K562 (cell line): ENCODE measurements at regions not wholly inside any gene's neighbourhood (a gene's known extent, or its start where the extent isn't known, plus 50 kb on each side); places are given as distances from the start of the nearest gene placed in this dataset.

Source experiments
- CSDE1 ChIP-seq, 2 experiments: fragments of 450-650 bp; IDR thresholded peaks; 2 replicates each; pipeline ENCODE4 v1.6.1; 2016; ENCODE audit warnings: mild to moderate bottlenecking in 1 of 2
- CTCF ChIP-seq, 3 experiments: IDR thresholded peaks in 2 of 3; conservative IDR thresholded peaks in 1 of 3; 2 replicates each; pipeline ENCODE4 v1.5.1; 2011 to 2012; ENCODE audit warnings: low read length in 3 of 3, mild to moderate bottlenecking in 3 of 3, control low read depth in 2 of 3, improper control_type of control experiment in 1 of 3, inconsistent platforms in 1 of 3, low read depth in 1 of 3, mixed read lengths in 1 of 3, moderate library complexity in 1 of 3; ENCODE audit not compliant: insufficient read depth in 2 of 3
- EZH2 ChIP-seq: IDR thresholded peaks from 2 replicates; pipeline ENCODE4 v1.6.1; 2012; ENCODE audit warnings: low read depth, mild to moderate bottlenecking, inconsistent platforms, low read length, borderline replicate concordance
- FOXK2 ChIP-seq, 2 experiments: fragments of 450-650 bp; IDR thresholded peaks in 1 of 2; conservative IDR thresholded peaks in 1 of 2; 2 replicates each; pipeline ENCODE4 v1.6.1; 2016; ENCODE audit warnings: low read depth in 2 of 2, mild to moderate bottlenecking in 1 of 2
- GABPA ChIP-seq: fragments of 200-800 bp; sonication (Bioruptor generic); conservative IDR thresholded peaks from 2 replicates; pipeline ENCODE4 v1.6.1; 2016; ENCODE audit warnings: low read depth, missing genetic modification characterization, missing compliant biosample characterization
- HNRNPLL ChIP-seq: fragments of 200-400 bp; formaldehyde crosslinking; IDR thresholded peaks from 2 replicates; pipeline ENCODE4 v1.6.1; 2017; ENCODE audit warnings: low read length, low read depth, mild to moderate bottlenecking; ENCODE audit not compliant: poor library complexity, severe bottlenecking
- MTF1 ChIP-seq: fragments of 250-450 bp; sonication (Bioruptor Pico); IDR thresholded peaks from 2 replicates; pipeline ENCODE4 v1.9.0; 2021; ENCODE audit warnings: moderate library complexity, mild to moderate bottlenecking, inconsistent platforms, borderline replicate concordance
- NR2C2 ChIP-seq, 2 experiments: fragments of 200-800 bp in 1 of 2; sonication (Bioruptor generic) in 1 of 2; sonication (generic) in 1 of 2; formaldehyde crosslinking in 1 of 2; IDR thresholded peaks; 2 replicates each; pipeline versions ENCODE4 v1.6.1 to v1.8.0; 2016 to 2022; ENCODE audit warnings: mild to moderate bottlenecking in 1 of 2, missing compliant biosample characterization in 1 of 2, missing genetic modification characterization in 1 of 2, missing genetic modification reagents in 1 of 2
- RCOR1 ChIP-seq, 2 experiments: IDR thresholded peaks; 2 replicates each; pipeline ENCODE4 v1.6.1; 2012; ENCODE audit warnings: low read depth in 2 of 2, low read length in 2 of 2, borderline replicate concordance in 1 of 2, improper control_type of control experiment in 1 of 2
- RERE ChIP-seq: sonication (generic); formaldehyde crosslinking; IDR thresholded peaks from 2 replicates; pipeline ENCODE4 v1.8.0; 2023; ENCODE audit warnings: missing genetic modification reagents, mild to moderate bottlenecking, borderline replicate concordance
- TARDBP ChIP-seq: fragments of 450-650 bp; IDR thresholded peaks from 2 replicates; pipeline ENCODE4 v1.6.1; 2016
- ZNF12 ChIP-seq: sonication (generic); formaldehyde crosslinking; IDR thresholded peaks from 2 replicates; pipeline ENCODE4 v1.4.0; 2020; ENCODE audit warnings: mild to moderate bottlenecking, missing genetic modification reagents
- ZNF24 ChIP-seq: fragments of 450-650 bp; IDR thresholded peaks from 2 replicates; pipeline ENCODE4 v1.6.1; 2016
- ZNF592 ChIP-seq: fragments of 450-650 bp; IDR thresholded peaks from 2 replicates; pipeline ENCODE4 v1.6.1; 2017; ENCODE audit warnings: antibody characterized with exemption, mild to moderate bottlenecking

DNA sequence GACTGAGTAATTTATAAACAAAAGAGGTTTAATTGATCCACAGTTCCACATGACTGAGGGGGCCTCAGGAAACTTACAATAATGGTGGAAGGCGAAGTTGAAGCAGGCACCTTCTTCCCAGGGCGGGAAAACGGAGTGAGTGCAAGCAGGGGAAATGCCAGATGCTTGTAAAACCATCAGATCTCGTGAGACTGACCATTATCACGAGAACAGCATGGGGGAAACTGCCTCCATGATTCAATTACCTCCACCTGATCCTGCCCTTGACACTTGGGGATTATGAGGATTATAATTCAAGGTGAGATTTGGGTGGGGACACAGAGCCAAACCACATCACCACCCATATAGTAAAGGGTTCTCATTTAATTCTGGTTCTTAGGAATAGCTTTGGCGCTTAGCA, 219.5 kb upstream of the ATP5MC3 start:
- TF ChIP-seq CTCF (IDR thresholded peaks at IDR 0.05 in 2 of 3, conservative IDR thresholded peaks at IDR 0.05 in 1 of 3; ENCODE audit: insufficient read depth in 2 of 3, low read depth in 1 of 3, low read length in 3 of 3) (no peak), ZNF24 (no peak), RCOR1 (IDR thresholded peaks at IDR 0.05; ENCODE audit: borderline replicate concordance in 1 of 2, low read depth in 2 of 2, low read length in 2 of 2) (no peak), ZNF12 (CRISPR knock-in tag) (no peak), GABPA (tag) (no peak), RERE (CRISPR knock-in tag) (no peak), NR2C2 (CRISPR knock-in tag; IDR thresholded peaks at IDR 0.05) (no peak), NR2C2 (tag; IDR thresholded peaks at IDR 0.05) (no peak), MTF1 (CRISPR knock-in tag) (no peak), TARDBP (no peak), HNRNPLL (no peak), ZNF592 (no peak), FOXK2 (conservative IDR thresholded peaks at IDR 0.05 in 1 of 2, IDR thresholded peaks at IDR 0.05 in 1 of 2; ENCODE audit: low read depth in 2 of 2) (no peak), CSDE1 (IDR thresholded peaks at IDR 0.05) (no peak), EZH2 (no peak)
